Liver (tissue), 3 donors: ENCODE measurements at regions not wholly inside any gene's neighbourhood (a gene's known extent, or its start where the extent isn't known, plus 50 kb on each side); places are given as distances from the start of the nearest gene placed in this dataset.

ENCODE experiments used
- EGR1 ChIP-seq, 2 donors: IDR thresholded peaks; 2 replicates each; pipeline ENCODE4 v1.6.1; 2016 to 2018; ENCODE audit warnings: antibody characterized with exemption in 2 of 2, low read depth in 2 of 2
- FOXA2 ChIP-seq: IDR thresholded peaks from 2 replicates; pipeline ENCODE4 v1.6.1; 2016; ENCODE audit warnings: antibody characterized with exemption
- GABPA ChIP-seq, 2 donors: IDR thresholded peaks in 1 of 2; conservative IDR thresholded peaks in 1 of 2; 2 replicates each; pipeline ENCODE4 v1.6.1; 2016; ENCODE audit warnings: antibody characterized with exemption in 2 of 2, mild to moderate bottlenecking in 1 of 2, moderate library complexity in 1 of 2
- JUND ChIP-seq, 2 donors: IDR thresholded peaks; 2 replicates each; pipeline ENCODE4 v1.6.1; 2016; ENCODE audit warnings: antibody characterized with exemption in 2 of 2
- RAD21 ChIP-seq, 2 donors: IDR thresholded peaks; 2 replicates each; pipeline ENCODE4 v1.6.1; 2016; ENCODE audit warnings: antibody characterized with exemption in 2 of 2, mild to moderate bottlenecking in 2 of 2
- SP1 ChIP-seq: IDR thresholded peaks from 2 replicates; pipeline ENCODE4 v1.6.1; 2018; ENCODE audit warnings: antibody characterized with exemption, mild to moderate bottlenecking
- TAF1 ChIP-seq: conservative IDR thresholded peaks from 2 replicates; pipeline ENCODE4 v1.6.1; 2016; ENCODE audit warnings: antibody characterized with exemption, mild to moderate bottlenecking
- YY1 ChIP-seq: IDR thresholded peaks from 2 replicates; pipeline ENCODE4 v1.6.1; 2016; ENCODE audit warnings: antibody characterized with exemption, mild to moderate bottlenecking
- TF ChIP-seq, protein P1 (sequence below): IDR thresholded peaks from 2 replicates; pipeline ENCODE4 v1.6.1; 2016; ENCODE audit warnings: antibody characterized with exemption
- TF ChIP-seq, protein P2 (sequence below): IDR thresholded peaks from 2 replicates; pipeline ENCODE4 v1.6.1; 2016; ENCODE audit warnings: antibody characterized with exemption
- TF ChIP-seq, protein P3 (sequence below): fragments of 150-350 bp; IDR thresholded peaks from 2 replicates; pipeline ENCODE4 v1.5.1; 2017; ENCODE audit warnings: improper control_type of control experiment, low read depth, low read length; ENCODE audit not compliant: missing input control
- TF ChIP-seq, protein P4 (sequence below): IDR thresholded peaks from 2 replicates; pipeline ENCODE4 v1.6.1; 2016; ENCODE audit warnings: antibody characterized with exemption, mild to moderate bottlenecking
- TF ChIP-seq, protein P5 (sequence below): IDR thresholded peaks from 2 replicates; pipeline ENCODE4 v1.6.1; 2016; ENCODE audit warnings: antibody characterized with exemption
- donor health status: healthy.
- donor health status: healthy.

DNA sequence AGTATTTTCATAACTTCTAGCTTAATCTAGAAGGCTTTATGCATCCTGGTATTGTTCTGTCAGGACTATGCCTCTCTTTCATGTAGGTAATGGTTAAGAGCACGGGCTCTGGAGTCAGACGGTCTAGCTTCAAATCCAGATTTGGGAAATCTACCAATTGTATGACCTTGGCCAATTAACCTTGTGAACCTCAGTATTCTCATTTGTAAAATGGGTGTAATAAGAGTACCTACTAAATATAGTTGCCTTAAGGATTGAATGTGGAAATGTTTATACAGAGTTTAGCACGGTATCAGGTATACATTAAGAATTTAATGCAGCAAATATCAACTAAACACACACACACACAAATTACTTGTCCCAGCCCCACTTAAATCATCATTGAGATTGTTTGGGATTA lies 97.3 kb upstream of the RAB3GAP2 start:
- TF ChIP-seq YY1: no peak
- TF ChIP-seq, protein P1, sequence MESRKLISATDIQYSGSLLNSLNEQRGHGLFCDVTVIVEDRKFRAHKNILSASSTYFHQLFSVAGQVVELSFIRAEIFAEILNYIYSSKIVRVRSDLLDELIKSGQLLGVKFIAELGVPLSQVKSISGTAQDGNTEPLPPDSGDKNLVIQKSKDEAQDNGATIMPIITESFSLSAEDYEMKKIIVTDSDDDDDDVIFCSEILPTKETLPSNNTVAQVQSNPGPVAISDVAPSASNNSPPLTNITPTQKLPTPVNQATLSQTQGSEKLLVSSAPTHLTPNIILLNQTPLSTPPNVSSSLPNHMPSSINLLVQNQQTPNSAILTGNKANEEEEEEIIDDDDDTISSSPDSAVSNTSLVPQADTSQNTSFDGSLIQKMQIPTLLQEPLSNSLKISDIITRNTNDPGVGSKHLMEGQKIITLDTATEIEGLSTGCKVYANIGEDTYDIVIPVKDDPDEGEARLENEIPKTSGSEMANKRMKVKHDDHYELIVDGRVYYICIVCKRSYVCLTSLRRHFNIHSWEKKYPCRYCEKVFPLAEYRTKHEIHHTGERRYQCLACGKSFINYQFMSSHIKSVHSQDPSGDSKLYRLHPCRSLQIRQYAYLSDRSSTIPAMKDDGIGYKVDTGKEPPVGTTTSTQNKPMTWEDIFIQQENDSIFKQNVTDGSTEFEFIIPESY: no peak
- TF ChIP-seq, protein P2, sequence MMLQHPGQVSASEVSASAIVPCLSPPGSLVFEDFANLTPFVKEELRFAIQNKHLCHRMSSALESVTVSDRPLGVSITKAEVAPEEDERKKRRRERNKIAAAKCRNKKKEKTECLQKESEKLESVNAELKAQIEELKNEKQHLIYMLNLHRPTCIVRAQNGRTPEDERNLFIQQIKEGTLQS: no peak
- TF ChIP-seq, protein P3, sequence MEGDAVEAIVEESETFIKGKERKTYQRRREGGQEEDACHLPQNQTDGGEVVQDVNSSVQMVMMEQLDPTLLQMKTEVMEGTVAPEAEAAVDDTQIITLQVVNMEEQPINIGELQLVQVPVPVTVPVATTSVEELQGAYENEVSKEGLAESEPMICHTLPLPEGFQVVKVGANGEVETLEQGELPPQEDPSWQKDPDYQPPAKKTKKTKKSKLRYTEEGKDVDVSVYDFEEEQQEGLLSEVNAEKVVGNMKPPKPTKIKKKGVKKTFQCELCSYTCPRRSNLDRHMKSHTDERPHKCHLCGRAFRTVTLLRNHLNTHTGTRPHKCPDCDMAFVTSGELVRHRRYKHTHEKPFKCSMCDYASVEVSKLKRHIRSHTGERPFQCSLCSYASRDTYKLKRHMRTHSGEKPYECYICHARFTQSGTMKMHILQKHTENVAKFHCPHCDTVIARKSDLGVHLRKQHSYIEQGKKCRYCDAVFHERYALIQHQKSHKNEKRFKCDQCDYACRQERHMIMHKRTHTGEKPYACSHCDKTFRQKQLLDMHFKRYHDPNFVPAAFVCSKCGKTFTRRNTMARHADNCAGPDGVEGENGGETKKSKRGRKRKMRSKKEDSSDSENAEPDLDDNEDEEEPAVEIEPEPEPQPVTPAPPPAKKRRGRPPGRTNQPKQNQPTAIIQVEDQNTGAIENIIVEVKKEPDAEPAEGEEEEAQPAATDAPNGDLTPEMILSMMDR: no peak
- TF ChIP-seq RAD21 (IDR thresholded peaks at IDR 0.05): no peak
- TF ChIP-seq JUND (IDR thresholded peaks at IDR 0.05): no peak
- no peak for TF ChIP-seq FOXA2
- TF ChIP-seq GABPA (IDR thresholded peaks at IDR 0.05 in 1 of 2, conservative IDR thresholded peaks at IDR 0.05 in 1 of 2): no peak
- TF ChIP-seq, protein P4, sequence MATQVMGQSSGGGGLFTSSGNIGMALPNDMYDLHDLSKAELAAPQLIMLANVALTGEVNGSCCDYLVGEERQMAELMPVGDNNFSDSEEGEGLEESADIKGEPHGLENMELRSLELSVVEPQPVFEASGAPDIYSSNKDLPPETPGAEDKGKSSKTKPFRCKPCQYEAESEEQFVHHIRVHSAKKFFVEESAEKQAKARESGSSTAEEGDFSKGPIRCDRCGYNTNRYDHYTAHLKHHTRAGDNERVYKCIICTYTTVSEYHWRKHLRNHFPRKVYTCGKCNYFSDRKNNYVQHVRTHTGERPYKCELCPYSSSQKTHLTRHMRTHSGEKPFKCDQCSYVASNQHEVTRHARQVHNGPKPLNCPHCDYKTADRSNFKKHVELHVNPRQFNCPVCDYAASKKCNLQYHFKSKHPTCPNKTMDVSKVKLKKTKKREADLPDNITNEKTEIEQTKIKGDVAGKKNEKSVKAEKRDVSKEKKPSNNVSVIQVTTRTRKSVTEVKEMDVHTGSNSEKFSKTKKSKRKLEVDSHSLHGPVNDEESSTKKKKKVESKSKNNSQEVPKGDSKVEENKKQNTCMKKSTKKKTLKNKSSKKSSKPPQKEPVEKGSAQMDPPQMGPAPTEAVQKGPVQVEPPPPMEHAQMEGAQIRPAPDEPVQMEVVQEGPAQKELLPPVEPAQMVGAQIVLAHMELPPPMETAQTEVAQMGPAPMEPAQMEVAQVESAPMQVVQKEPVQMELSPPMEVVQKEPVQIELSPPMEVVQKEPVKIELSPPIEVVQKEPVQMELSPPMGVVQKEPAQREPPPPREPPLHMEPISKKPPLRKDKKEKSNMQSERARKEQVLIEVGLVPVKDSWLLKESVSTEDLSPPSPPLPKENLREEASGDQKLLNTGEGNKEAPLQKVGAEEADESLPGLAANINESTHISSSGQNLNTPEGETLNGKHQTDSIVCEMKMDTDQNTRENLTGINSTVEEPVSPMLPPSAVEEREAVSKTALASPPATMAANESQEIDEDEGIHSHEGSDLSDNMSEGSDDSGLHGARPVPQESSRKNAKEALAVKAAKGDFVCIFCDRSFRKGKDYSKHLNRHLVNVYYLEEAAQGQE: no peak
- TF ChIP-seq, protein P5, sequence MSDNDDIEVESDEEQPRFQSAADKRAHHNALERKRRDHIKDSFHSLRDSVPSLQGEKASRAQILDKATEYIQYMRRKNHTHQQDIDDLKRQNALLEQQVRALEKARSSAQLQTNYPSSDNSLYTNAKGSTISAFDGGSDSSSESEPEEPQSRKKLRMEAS: no peak
- no peak for TF ChIP-seq TAF1
- TF ChIP-seq SP1: no peak
- no peak for TF ChIP-seq EGR1 (IDR thresholded peaks at IDR 0.05; ENCODE audit: low read depth in 2 of 2)
